ENCODE measurements at regions not wholly inside any gene's neighbourhood (a gene's known extent, or its start where the extent isn't known, plus 50 kb on each side); places are given as distances from the start of the nearest gene placed in this dataset.

GRCh38 chr3:168422843-168423242 lies 327.1 kb upstream of the GOLIM4 start:
- DNase-seq (ENCODE audit: low spot score in 2 of 2) (no peak), ATAC-seq (replicated peaks; ENCODE audit: extremely low read depth, poor library complexity, severe bottlenecking) (no peak)
- Mint-ChIP-seq H3K4me1 (no peaks in the 10 kb centered on the region), H3K27me3 (no peaks in the 10 kb centered on the region), H3K36me3 (ENCODE audit: insufficient read depth) (no peaks in the 10 kb centered on the region), H3K9me3 (peaks cover 14% of the 10 kb centered on the region), H3K27ac (ENCODE audit: low read depth) (no peak overlapping the region), H3K4me3 (no peak overlapping the region)

GRCh38 chr3:168419091-168419490 lies 323.4 kb upstream of the GOLIM4 start:
- ATAC-seq (replicated peaks; ENCODE audit: extremely low read depth, poor library complexity, severe bottlenecking) = no peak
- Mint-ChIP-seq H3K36me3 (ENCODE audit: insufficient read depth) (no peaks in the 10 kb centered on the region), H3K4me1 (no peaks in the 10 kb centered on the region), H3K4me3 (no peak overlapping the region), H3K27ac (ENCODE audit: low read depth) (no peak overlapping the region), H3K9me3 (peaks cover 12% of the 10 kb centered on the region), H3K27me3 (no peaks in the 10 kb centered on the region)
- DNase-seq (ENCODE audit: low spot score in 2 of 2) = no peak

- no peaks in the 10 kb centered on the region for H3K36me3 Mint-ChIP-seq (ENCODE audit: insufficient read depth)
- H3K4me3 Mint-ChIP-seq = no peak overlapping the region
- H3K27me3 Mint-ChIP-seq = no peaks in the 10 kb centered on the region
- H3K9me3 Mint-ChIP-seq = peaks cover 13% of the 10 kb centered on the region
- H3K4me1 Mint-ChIP-seq = no peaks in the 10 kb centered on the region
- no peak for DNase-seq (ENCODE audit: low spot score in 2 of 2)
- ATAC-seq (replicated peaks; ENCODE audit: extremely low read depth, poor library complexity, severe bottlenecking) = no peak
- no peak overlapping the region for H3K27ac Mint-ChIP-seq (ENCODE audit: low read depth)
Measured at GRCh38 chr3:168417016-168417415, 321.3 kb upstream of the GOLIM4 start.

- Mint-ChIP-seq H3K4me1 (no peaks in the 10 kb centered on the region), H3K27me3 (no peaks in the 10 kb centered on the region), H3K9me3 (peaks cover 13% of the 10 kb centered on the region), H3K4me3 (no peak overlapping the region), H3K36me3 (ENCODE audit: insufficient read depth) (no peaks in the 10 kb centered on the region), H3K27ac (ENCODE audit: low read depth) (no peak overlapping the region)
- ATAC-seq (replicated peaks; ENCODE audit: extremely low read depth, poor library complexity, severe bottlenecking) = no peak
- DNase-seq (ENCODE audit: low spot score in 2 of 2) = no peak
Measured at GRCh38 chr3:168416446-168416845, 320.7 kb upstream of the GOLIM4 start.

- H3K27me3 Mint-ChIP-seq = no peaks in the 10 kb centered on the region
- no peak overlapping the region for H3K27ac Mint-ChIP-seq (ENCODE audit: low read depth)
- no peak overlapping the region for H3K4me3 Mint-ChIP-seq
- no peaks in the 10 kb centered on the region for H3K36me3 Mint-ChIP-seq (ENCODE audit: insufficient read depth)
- peaks cover 19% of the 10 kb centered on the region for H3K9me3 Mint-ChIP-seq
- ATAC-seq (replicated peaks; ENCODE audit: extremely low read depth, poor library complexity, severe bottlenecking) (no peak), DNase-seq (ENCODE audit: low spot score in 2 of 2) (no peak)
- H3K4me1 Mint-ChIP-seq = no peaks in the 10 kb centered on the region
Measured at GRCh38 chr3:168414149-168414548, 318.4 kb upstream of the GOLIM4 start.

- Mint-ChIP-seq H3K27me3 (no peaks in the 10 kb centered on the region), H3K4me3 (no peak overlapping the region), H3K4me1 (no peaks in the 10 kb centered on the region), H3K36me3 (ENCODE audit: insufficient read depth) (no peaks in the 10 kb centered on the region), H3K27ac (ENCODE audit: low read depth) (no peak overlapping the region), H3K9me3 (peaks cover 12% of the 10 kb centered on the region)
- ATAC-seq (replicated peaks; ENCODE audit: extremely low read depth, poor library complexity, severe bottlenecking) (no peak), DNase-seq (ENCODE audit: low spot score in 2 of 2) (no peak)
Measured at GRCh38 chr3:168407381-168407780, 311.7 kb upstream of the GOLIM4 start.

- ATAC-seq (replicated peaks; ENCODE audit: extremely low read depth, poor library complexity, severe bottlenecking) = no peak
- H3K27me3 Mint-ChIP-seq = no peaks in the 10 kb centered on the region
- no peak overlapping the region for H3K27ac Mint-ChIP-seq (ENCODE audit: low read depth)
Measured at GRCh38 chr3:168405288-168405687, 309.6 kb upstream of the GOLIM4 start.

GRCh38 chr3:168398371-168399025 lies 302.8 kb upstream of the GOLIM4 start:
- Mint-ChIP-seq H3K4me3 (no peak overlapping the region), H3K27ac (ENCODE audit: low read depth) (no peak overlapping the region), H3K9me3 (peaks cover 2% of the 10 kb centered on the region), H3K36me3 (ENCODE audit: insufficient read depth) (no peaks in the 10 kb centered on the region), H3K4me1 (no peaks in the 10 kb centered on the region), H3K27me3 (no peaks in the 10 kb centered on the region)
- DNase-seq (ENCODE audit: low spot score in 2 of 2) (no peak), ATAC-seq (replicated peaks; ENCODE audit: extremely low read depth, poor library complexity, severe bottlenecking) (no peak)

More at GRCh38 chr3:168405288-168405687, 309.6 kb upstream of the GOLIM4 start:
- Mint-ChIP-seq H3K4me3 (no peak overlapping the region), H3K4me1 (no peaks in the 10 kb centered on the region), H3K36me3 (ENCODE audit: insufficient read depth) (no peaks in the 10 kb centered on the region), H3K9me3 (peaks cover 9% of the 10 kb centered on the region)
- no peak for DNase-seq (ENCODE audit: low spot score in 2 of 2)

- peaks cover 6% of the 10 kb centered on the region for H3K9me3 Mint-ChIP-seq
- H3K4me3 Mint-ChIP-seq = no peak overlapping the region
- no peak for DNase-seq (ENCODE audit: low spot score in 2 of 2)
- H3K27me3 Mint-ChIP-seq = no peaks in the 10 kb centered on the region
- no peak overlapping the region for H3K27ac Mint-ChIP-seq (ENCODE audit: low read depth)
- no peaks in the 10 kb centered on the region for H3K36me3 Mint-ChIP-seq (ENCODE audit: insufficient read depth)
- ATAC-seq (replicated peaks; ENCODE audit: extremely low read depth, poor library complexity, severe bottlenecking) = no peak
- H3K4me1 Mint-ChIP-seq = no peaks in the 10 kb centered on the region
Measured at GRCh38 chr3:168396861-168397260, 301.1 kb upstream of the GOLIM4 start.

GRCh38 chr3:168395551-168395950 lies 299.8 kb upstream of the GOLIM4 start:
- DNase-seq (ENCODE audit: low spot score in 2 of 2) (no peak), ATAC-seq (replicated peaks; ENCODE audit: extremely low read depth, poor library complexity, severe bottlenecking) (no peak)
- no peak overlapping the region for H3K4me3 Mint-ChIP-seq
- no peaks in the 10 kb centered on the region for H3K36me3 Mint-ChIP-seq (ENCODE audit: insufficient read depth)
- H3K27ac Mint-ChIP-seq (ENCODE audit: low read depth) = no peak overlapping the region
- peaks cover 6% of the 10 kb centered on the region for H3K9me3 Mint-ChIP-seq
- no peaks in the 10 kb centered on the region for H3K4me1 Mint-ChIP-seq
- H3K27me3 Mint-ChIP-seq = no peaks in the 10 kb centered on the region

- H3K9me3 Mint-ChIP-seq = peaks cover 11% of the 10 kb centered on the region
- H3K4me3 Mint-ChIP-seq = no peak overlapping the region
- H3K27me3 Mint-ChIP-seq = no peaks in the 10 kb centered on the region
- ATAC-seq (replicated peaks; ENCODE audit: extremely low read depth, poor library complexity, severe bottlenecking) = no peak
- no peaks in the 10 kb centered on the region for H3K4me1 Mint-ChIP-seq
- DNase-seq (ENCODE audit: low spot score in 2 of 2) = no peak
- H3K27ac Mint-ChIP-seq (ENCODE audit: low read depth) = no peak overlapping the region
- H3K36me3 Mint-ChIP-seq (ENCODE audit: insufficient read depth) = no peaks in the 10 kb centered on the region
Measured at GRCh38 chr3:168394439-168394838, 298.7 kb upstream of the GOLIM4 start.

GRCh38 chr3:168386301-168386700 lies 290.6 kb upstream of the GOLIM4 start:
- ATAC-seq (replicated peaks; ENCODE audit: extremely low read depth, poor library complexity, severe bottlenecking) = no peak
- no peak overlapping the region for H3K27ac Mint-ChIP-seq (ENCODE audit: low read depth)
- H3K4me1 Mint-ChIP-seq = no peaks in the 10 kb centered on the region
- H3K9me3 Mint-ChIP-seq = peaks cover 16% of the 10 kb centered on the region
- no peaks in the 10 kb centered on the region for H3K27me3 Mint-ChIP-seq
- DNase-seq (ENCODE audit: low spot score in 2 of 2) = no peak
- H3K36me3 Mint-ChIP-seq (ENCODE audit: insufficient read depth) = no peaks in the 10 kb centered on the region
- no peak overlapping the region for H3K4me3 Mint-ChIP-seq

GRCh38 chr3:168384990-168385389 lies 289.3 kb upstream of the GOLIM4 start:
- Mint-ChIP-seq H3K27ac (ENCODE audit: low read depth) (no peak overlapping the region), H3K4me1 (no peaks in the 10 kb centered on the region), H3K36me3 (ENCODE audit: insufficient read depth) (no peaks in the 10 kb centered on the region), H3K4me3 (no peak overlapping the region), H3K9me3 (peaks cover 13% of the 10 kb centered on the region), H3K27me3 (no peaks in the 10 kb centered on the region)
- DNase-seq (ENCODE audit: low spot score in 2 of 2) (no peak), ATAC-seq (replicated peaks; ENCODE audit: extremely low read depth, poor library complexity, severe bottlenecking) (no peak)

Measured in central memory CD8-positive, alpha-beta T cell (primary cell).